ENCODE measurements at regions not wholly inside any gene's neighbourhood (a gene's known extent, or its start where the extent isn't known, plus 50 kb on each side); places are given as distances from the start of the nearest gene placed in this dataset.
"Not testable (repeated sequence)": the region's sequence is repeated elsewhere in the genome, so short reads cannot be mapped to it uniquely, and the experiment has no call there.

GRCh38 chr15:53923741-53924140 is 54.5 kb upstream of the UNC13C start:
- POLR2A ChIA-PET; CTCF ChIA-PET; DNase-seq; intact Hi-C loops (cut with micrococcal nuclease); H3K4me3 Mint-ChIP-seq; H3K36me3 Mint-ChIP-seq; H3K27me3 Mint-ChIP-seq; H3K27ac Mint-ChIP-seq; H3K4me1 Mint-ChIP-seq (ENCODE audit: low read depth); H3K9me3 Mint-ChIP-seq: not testable (repeated sequence)

GRCh38 chr15:53918180-53919079 is 59.8 kb upstream of the UNC13C start:
- intact Hi-C loops (cut with micrococcal nuclease) = no loop called here
- no peak overlapping the region for H3K4me3 Mint-ChIP-seq
- DNase-seq = no peak
- no peak overlapping the region for H3K27ac Mint-ChIP-seq
- no peaks in the 10 kb centered on the region for H3K9me3 Mint-ChIP-seq
- POLR2A ChIA-PET = no interaction called here
- H3K27me3 Mint-ChIP-seq = no peaks in the 10 kb centered on the region
- CTCF ChIA-PET = no interaction called here
- H3K4me1 Mint-ChIP-seq (ENCODE audit: low read depth) = no peaks in the 10 kb centered on the region
- no peaks in the 10 kb centered on the region for H3K36me3 Mint-ChIP-seq

GRCh38 chr15:53917109-53917508 is 61.1 kb upstream of the UNC13C start:
- H3K36me3 Mint-ChIP-seq = no peaks in the 10 kb centered on the region
- intact Hi-C loops (cut with micrococcal nuclease) = no loop called here
- H3K4me3 Mint-ChIP-seq = no peak overlapping the region
- H3K27me3 Mint-ChIP-seq = no peaks in the 10 kb centered on the region
- H3K4me1 Mint-ChIP-seq (ENCODE audit: low read depth) = no peaks in the 10 kb centered on the region
- DNase-seq = no peak
- no peak overlapping the region for H3K27ac Mint-ChIP-seq
- CTCF ChIA-PET = no interaction called here
- H3K9me3 Mint-ChIP-seq = no peaks in the 10 kb centered on the region
- POLR2A ChIA-PET = no interaction called here

GRCh38 chr15:53911431-53911830 is 66.8 kb upstream of the UNC13C start:
- ChIA-PET CTCF (no interaction called here), POLR2A (no interaction called here)
- H3K27me3 Mint-ChIP-seq = no peaks in the 10 kb centered on the region
- intact Hi-C loops (cut with micrococcal nuclease) = no loop called here
- no peak for DNase-seq
- H3K36me3 Mint-ChIP-seq = no peaks in the 10 kb centered on the region
- no peaks in the 10 kb centered on the region for H3K4me1 Mint-ChIP-seq (ENCODE audit: low read depth)
- H3K27ac Mint-ChIP-seq = no peak overlapping the region
- H3K9me3 Mint-ChIP-seq = no peaks in the 10 kb centered on the region
- H3K4me3 Mint-ChIP-seq = no peak overlapping the region

- ChIA-PET POLR2A (no interaction called here), CTCF (no interaction called here)
- Mint-ChIP-seq H3K4me1 (ENCODE audit: low read depth) (no peaks in the 10 kb centered on the region), H3K27ac (no peak overlapping the region), H3K27me3 (no peaks in the 10 kb centered on the region), H3K36me3 (no peaks in the 10 kb centered on the region), H3K9me3 (no peaks in the 10 kb centered on the region), H3K4me3 (no peak overlapping the region)
- intact Hi-C loops (cut with micrococcal nuclease) = no loop called here
- no peak for DNase-seq
Measured at GRCh38 chr15:53910852-53911251, 67.4 kb upstream of the UNC13C start.

- DNase-seq = no peak
- POLR2A ChIA-PET = no interaction called here
- Mint-ChIP-seq H3K4me1 (ENCODE audit: low read depth) (no peaks in the 10 kb centered on the region), H3K4me3 (no peak overlapping the region), H3K36me3 (no peaks in the 10 kb centered on the region), H3K27me3 (no peaks in the 10 kb centered on the region), H3K9me3 (no peaks in the 10 kb centered on the region), H3K27ac (no peak overlapping the region)
- intact Hi-C loops (cut with micrococcal nuclease) = no loop called here
- CTCF ChIA-PET = no interaction called here
Measured at GRCh38 chr15:53910236-53910849, 67.9 kb upstream of the UNC13C start.

GRCh38 chr15:53903129-53903528 is 75.1 kb upstream of the UNC13C start:
- no peaks in the 10 kb centered on the region for H3K36me3 Mint-ChIP-seq
- intact Hi-C loops (cut with micrococcal nuclease) = no loop called here
- H3K4me1 Mint-ChIP-seq (ENCODE audit: low read depth) = no peaks in the 10 kb centered on the region
- no peak overlapping the region for H3K27ac Mint-ChIP-seq
- no peaks in the 10 kb centered on the region for H3K9me3 Mint-ChIP-seq
- DNase-seq = no peak
- H3K4me3 Mint-ChIP-seq = no peak overlapping the region
- CTCF ChIA-PET = no interaction called here
- H3K27me3 Mint-ChIP-seq = no peaks in the 10 kb centered on the region
- POLR2A ChIA-PET = no interaction called here

GRCh38 chr15:53893468-53893867 is 84.8 kb upstream of the UNC13C start:
- H3K27ac Mint-ChIP-seq; H3K9me3 Mint-ChIP-seq; H3K4me3 Mint-ChIP-seq; H3K27me3 Mint-ChIP-seq; intact Hi-C loops (cut with micrococcal nuclease); DNase-seq; CTCF ChIA-PET; POLR2A ChIA-PET; H3K36me3 Mint-ChIP-seq; H3K4me1 Mint-ChIP-seq (ENCODE audit: low read depth): not testable (repeated sequence)

GRCh38 chr15:53891862-53892261 is 86.4 kb upstream of the UNC13C start:
- H3K36me3 Mint-ChIP-seq; POLR2A ChIA-PET; H3K27ac Mint-ChIP-seq; DNase-seq; H3K9me3 Mint-ChIP-seq; H3K4me3 Mint-ChIP-seq; H3K27me3 Mint-ChIP-seq; intact Hi-C loops (cut with micrococcal nuclease); H3K4me1 Mint-ChIP-seq (ENCODE audit: low read depth): not testable (repeated sequence)
- CTCF ChIA-PET = interaction anchor here (0.6 kb wide), 1 partner anchor 191 kb away, joined by 3 read pairs; no protein-coding TSS in a partner anchor

GRCh38 chr15:53884441-53884840 is 93.8 kb upstream of the UNC13C start:
- Mint-ChIP-seq H3K27me3 (no peaks in the 10 kb centered on the region), H3K27ac (no peak overlapping the region), H3K36me3 (no peaks in the 10 kb centered on the region), H3K4me3 (no peak overlapping the region), H3K9me3 (no peaks in the 10 kb centered on the region), H3K4me1 (ENCODE audit: low read depth) (no peaks in the 10 kb centered on the region)
- POLR2A ChIA-PET = no interaction called here
- intact Hi-C loops (cut with micrococcal nuclease) = no loop called here
- CTCF ChIA-PET = no interaction called here
- DNase-seq = no peak

- no peaks in the 10 kb centered on the region for H3K4me1 Mint-ChIP-seq (ENCODE audit: low read depth)
- no peak overlapping the region for H3K27ac Mint-ChIP-seq
- CTCF ChIA-PET = no interaction called here
- no peak overlapping the region for H3K4me3 Mint-ChIP-seq
- no peaks in the 10 kb centered on the region for H3K27me3 Mint-ChIP-seq
- intact Hi-C loops (cut with micrococcal nuclease) = no loop called here
- no peak for DNase-seq
- H3K9me3 Mint-ChIP-seq = no peaks in the 10 kb centered on the region
- no peaks in the 10 kb centered on the region for H3K36me3 Mint-ChIP-seq
- POLR2A ChIA-PET = no interaction called here
Measured at GRCh38 chr15:53882311-53882710, 95.9 kb upstream of the UNC13C start.

- H3K4me1 Mint-ChIP-seq (ENCODE audit: low read depth) = no peaks in the 10 kb centered on the region
- no peaks in the 10 kb centered on the region for H3K27me3 Mint-ChIP-seq
- POLR2A ChIA-PET = no interaction called here
- intact Hi-C loops (cut with micrococcal nuclease) = no loop called here
- H3K9me3 Mint-ChIP-seq = no peaks in the 10 kb centered on the region
- no peak overlapping the region for H3K4me3 Mint-ChIP-seq
- H3K36me3 Mint-ChIP-seq = no peaks in the 10 kb centered on the region
- DNase-seq = no peak
- no peak overlapping the region for H3K27ac Mint-ChIP-seq
- CTCF ChIA-PET = no interaction called here
Measured at GRCh38 chr15:53880357-53880756, 97.9 kb upstream of the UNC13C start.

- CTCF ChIA-PET = no interaction called here
- Mint-ChIP-seq H3K4me3 (no peak overlapping the region), H3K9me3 (peaks cover 2% of the 10 kb centered on the region), H3K4me1 (ENCODE audit: low read depth) (no peaks in the 10 kb centered on the region), H3K27ac (no peak overlapping the region), H3K36me3 (no peaks in the 10 kb centered on the region), H3K27me3 (no peaks in the 10 kb centered on the region)
- POLR2A ChIA-PET = no interaction called here
- no peak for DNase-seq
- intact Hi-C loops (cut with micrococcal nuclease) = no loop called here
Measured at GRCh38 chr15:53875711-53876110, 102.5 kb upstream of the UNC13C start.

All from activated CD4-positive, alpha-beta memory T cell treated with anti-CD3 and anti-CD28 coated beads for 36 hours (primary cell).